NOMO-1 (cell line): ENCODE measurements at regions not wholly inside any gene's neighbourhood (a gene's known extent, or its start where the extent isn't known, plus 50 kb on each side); places are given as distances from the start of the nearest gene placed in this dataset.

Experiments
- DNase-seq, 2 experiments: peaks; one replicate each; lab custom pipeline; 2025; ENCODE audit not compliant: unreplicated experiment in 2 of 2; lab: John Stamatoyannopoulos, UW

DNA sequence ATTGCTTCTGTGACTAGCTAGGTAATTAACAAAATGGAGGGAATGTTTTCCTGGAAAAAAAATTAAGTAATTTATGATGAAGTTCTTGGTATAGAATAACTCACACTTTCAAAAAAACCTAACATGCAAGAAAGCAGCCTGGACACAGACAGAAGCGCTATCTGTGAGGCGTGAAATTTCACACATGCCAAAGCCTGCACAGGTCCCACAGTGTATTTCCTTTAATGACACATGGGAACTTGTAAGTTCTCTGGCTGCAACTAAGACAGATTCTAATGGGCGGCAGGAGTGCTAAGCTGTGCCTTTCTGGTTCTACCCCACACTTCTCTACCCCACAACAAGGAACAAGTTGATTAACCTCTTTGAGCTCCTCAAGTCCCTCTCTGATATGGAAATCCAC, 84.9 kb upstream of the NEO1 start:
- DNase-seq, result no peak

- DNase-seq, result no peak
Measured at GRCh38 chr15:72966641-72967040, 85.6 kb upstream of the NEO1 start.

DNA sequence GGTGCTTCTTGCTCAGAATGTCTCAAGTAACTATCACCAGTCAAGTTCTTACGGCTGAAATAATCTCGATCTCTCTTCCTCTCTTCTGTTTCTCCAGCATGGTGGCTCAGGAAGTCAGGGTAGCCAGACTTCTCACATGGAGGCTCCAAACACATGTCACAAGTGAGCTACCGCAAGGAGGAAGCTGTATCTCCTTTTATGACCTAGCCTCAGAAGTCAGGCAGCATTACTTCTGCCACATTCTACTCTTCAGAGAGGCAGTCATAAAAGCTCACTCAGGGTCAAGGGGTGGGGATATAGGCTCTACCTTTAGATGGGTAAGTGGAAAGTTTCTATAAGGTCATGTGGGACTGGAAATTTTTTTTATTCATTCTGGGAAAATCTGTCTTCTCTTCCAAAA, 86.6 kb upstream of the NEO1 start:
- peak in 1 of 2 experiments; percentile 25 for DNase-seq

DNA sequence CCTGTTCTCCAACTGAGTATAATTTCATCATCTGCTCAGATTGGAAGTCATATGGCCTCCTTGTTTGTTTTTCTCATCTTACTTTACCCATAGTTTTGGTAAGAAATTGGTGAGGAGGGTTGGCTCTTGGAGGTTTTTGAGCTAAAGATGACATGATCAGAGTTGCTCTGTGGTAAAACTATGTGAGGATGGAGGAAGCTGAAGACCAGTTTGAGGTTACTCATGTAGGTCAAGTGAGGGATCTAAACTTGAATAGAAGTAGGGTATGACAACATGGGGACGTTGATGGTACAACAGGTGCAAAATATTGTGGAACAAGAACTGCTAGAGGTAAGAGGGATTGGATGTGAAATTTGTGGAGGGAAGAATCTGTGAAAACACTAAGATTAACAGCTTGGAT, 87.7 kb upstream of the NEO1 start:
- DNase-seq, result no peak

GRCh38 chr15:72964135-72964534, 88.1 kb upstream of the NEO1 start:
- DNase-seq, result no peak

- DNase-seq, result no peak
Measured at GRCh38 chr15:72962054-72962702, 90.1 kb upstream of the NEO1 start.

- DNase-seq, result no peak
Measured at GRCh38 chr15:72961346-72961745, 90.9 kb upstream of the NEO1 start.

- DNase-seq, result no peak
Measured at GRCh38 chr15:72958634-72959033, 93.6 kb upstream of the NEO1 start.

- DNase-seq, result no peak
Measured at GRCh38 chr15:72953306-72953705, 99.0 kb upstream of the NEO1 start.

DNA sequence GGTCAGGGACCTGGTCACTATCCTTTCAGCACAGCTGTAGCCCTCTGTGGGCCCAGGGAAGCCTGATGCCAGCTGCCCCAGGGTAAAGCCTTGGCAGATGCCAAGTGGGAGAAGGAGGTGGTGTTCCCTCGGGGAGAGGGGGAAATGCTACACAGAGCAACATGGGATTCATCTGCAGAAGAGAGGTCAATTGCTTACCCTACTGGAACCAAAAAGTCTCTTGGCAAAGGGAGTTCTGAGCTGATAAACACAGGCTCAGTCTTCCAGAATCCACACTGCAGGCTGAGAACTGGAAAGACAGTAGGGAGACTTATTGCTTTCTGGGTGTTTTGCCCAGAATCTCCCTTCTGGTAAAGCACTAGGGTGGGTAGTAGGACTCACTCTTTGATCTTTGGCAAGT, 100.1 kb upstream of the NEO1 start:
- no peak for DNase-seq

DNA sequence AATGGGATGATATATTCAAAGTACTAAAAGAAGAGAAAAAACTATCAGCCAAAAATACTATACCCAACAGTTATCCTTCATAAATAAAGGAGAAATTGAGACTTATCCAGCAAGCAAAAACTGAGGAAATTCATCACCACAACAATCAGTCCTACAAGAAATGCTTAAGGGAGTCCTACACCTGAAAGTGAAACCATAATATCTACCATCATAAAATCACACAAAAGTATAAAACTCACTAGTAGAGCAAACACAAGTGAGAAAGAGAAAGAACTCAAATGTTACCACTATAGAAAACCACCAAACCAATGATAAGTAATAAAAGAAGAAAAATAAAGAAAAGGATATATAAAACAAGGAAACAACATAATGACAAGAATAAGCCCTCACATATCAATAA, 103.6 kb upstream of the NEO1 start:
- DNase-seq, result no peak

- DNase-seq, result no peak
Measured at GRCh38 chr15:72947709-72948108, 104.6 kb upstream of the NEO1 start.

DNA sequence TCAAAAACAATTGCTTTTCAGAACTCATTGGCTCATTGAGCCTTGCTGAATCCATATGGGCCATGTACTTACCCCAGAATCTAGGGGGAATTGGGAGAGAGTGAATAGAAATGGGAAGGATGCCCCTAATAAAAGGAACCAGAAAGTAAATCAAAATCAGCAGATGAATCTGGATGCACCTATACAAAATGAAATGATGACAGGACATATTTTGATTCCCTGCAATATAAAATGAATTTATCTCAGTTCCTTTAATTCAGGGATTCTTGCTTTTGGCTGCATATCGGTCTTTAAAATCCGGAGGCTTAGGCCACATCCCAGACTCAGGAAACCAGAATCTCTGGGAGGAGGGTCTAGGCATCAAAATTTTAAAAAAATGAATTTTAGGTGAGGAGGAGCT, 107.7 kb upstream of the NEO1 start:
- DNase-seq, result no peak

GRCh38 chr15:72940229-72940622, 112.0 kb upstream of the NEO1 start:
- no peak for DNase-seq

GRCh38 chr15:72939514-72940228, 112.6 kb upstream of the NEO1 start:
- DNase-seq, result no peak

DNA sequence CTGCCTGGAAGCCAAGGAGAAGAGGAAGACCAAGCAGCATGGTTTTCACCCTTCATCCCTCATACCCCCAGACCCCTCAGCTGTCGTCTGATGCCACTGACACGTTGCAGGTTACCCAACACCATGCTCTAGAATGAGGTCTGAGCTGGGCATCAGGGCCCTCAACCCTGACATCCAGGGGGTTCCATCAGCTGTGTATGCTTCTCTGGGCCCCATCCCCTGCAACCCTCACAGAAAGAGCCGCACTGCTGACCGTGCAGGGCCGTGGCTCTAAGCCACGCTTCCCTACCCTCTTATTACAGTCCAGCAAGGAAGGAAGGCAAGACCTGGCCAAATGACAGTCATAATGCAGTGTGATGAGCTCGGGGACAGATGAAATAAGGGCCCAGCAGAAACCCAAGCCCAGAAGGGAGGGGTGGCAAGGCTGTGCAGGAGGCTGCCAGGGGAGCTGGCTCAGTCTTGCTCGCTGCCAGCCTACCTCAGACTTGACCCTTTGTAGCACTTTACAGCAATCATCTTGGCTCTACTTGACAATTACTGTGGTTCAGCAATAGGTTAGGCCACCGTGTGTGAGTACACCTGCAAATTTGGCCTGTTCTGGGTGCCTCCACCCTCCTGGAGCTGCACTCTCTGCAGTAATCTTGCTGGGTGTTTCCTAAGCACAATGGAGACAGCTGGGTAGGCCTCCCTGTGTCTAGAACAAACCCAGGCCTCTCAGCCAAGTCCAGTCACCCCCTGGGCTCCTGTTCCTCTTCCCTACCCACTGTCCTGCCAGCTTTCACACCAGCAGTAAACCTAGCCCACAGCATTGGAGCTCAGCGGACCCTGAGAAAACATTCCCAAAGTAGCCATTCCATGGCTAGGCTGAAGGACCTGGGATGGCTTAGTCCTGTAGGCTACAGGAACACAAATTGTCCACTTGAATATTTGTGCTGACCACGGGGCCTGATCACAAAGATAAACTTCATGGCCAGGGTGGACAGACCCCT, 115.3 kb upstream of the NEO1 start:
- DNase-seq, result no peak

- DNase-seq, result no peak
Measured at GRCh38 chr15:72936237-72936636, 116.0 kb upstream of the NEO1 start.

DNA sequence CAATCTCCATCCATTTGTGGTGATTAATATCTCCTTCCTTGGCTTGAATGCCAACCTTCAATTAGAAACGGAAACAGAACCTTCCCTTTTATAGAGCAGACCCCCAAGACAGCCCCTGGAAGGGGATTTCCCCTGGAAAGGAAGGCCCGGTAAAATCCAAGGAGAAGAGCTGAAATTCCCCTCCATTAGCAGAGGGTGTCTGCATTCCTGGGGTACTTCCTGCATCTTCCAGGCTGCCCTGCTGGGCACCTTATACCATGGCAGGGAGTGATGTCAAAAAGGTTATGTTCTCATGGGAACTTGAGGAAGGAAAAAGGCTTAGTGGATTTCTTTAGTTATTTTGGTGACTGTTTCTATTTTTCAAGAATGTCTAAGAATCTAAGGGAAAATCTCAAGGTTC, 116.7 kb upstream of the NEO1 start:
- DNase-seq, result no peak

DNA sequence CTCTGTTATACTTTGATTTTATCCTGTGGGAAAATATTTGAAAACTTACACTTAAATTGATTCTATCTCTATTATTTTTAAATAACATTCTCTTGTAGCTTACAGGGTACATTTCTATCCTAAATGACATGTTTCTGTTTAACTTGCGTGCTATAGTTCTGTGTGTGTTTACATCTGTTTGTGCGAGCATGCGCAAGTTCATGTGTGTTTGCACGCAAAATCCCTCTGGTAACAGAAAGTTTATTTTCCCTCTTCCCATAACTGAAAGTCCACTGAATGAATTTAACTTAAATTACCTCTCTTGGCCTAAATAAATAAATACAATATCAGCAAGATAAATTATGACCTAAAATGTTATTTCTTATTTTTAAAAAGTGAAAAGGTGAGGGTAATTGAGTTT, 117.3 kb upstream of the NEO1 start:
- DNase-seq, result no peak

- no peak for DNase-seq
Measured at GRCh38 chr15:72933976-72934375, 118.3 kb upstream of the NEO1 start.

DNA sequence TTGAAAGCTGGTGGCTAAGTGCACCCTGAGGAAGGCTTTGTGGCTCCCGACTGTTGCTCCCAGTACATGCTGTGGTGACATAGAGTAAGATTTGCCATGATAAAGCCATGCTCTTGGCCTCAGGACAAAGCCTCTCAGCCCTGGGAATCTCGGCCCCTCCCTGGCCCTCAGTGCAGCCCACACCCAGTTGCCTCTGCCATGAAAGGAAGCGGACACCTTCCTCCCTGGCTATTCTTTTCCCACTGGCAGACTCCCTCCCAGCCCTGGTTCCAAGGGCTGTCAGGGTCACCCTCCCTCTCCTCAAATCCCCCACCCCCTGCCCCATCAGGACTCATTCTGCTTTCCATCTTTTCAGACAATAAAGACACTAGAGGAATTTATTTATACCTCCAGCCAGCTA, 119.8 kb upstream of the NEO1 start:
- no peak for DNase-seq

- no peak for DNase-seq
Measured at GRCh38 chr15:72927451-72927850, 124.8 kb upstream of the NEO1 start.
